ENCODE measurements at regions not wholly inside any gene's neighbourhood (a gene's known extent, or its start where the extent isn't known, plus 50 kb on each side); places are given as distances from the start of the nearest gene placed in this dataset.
"Not testable (repeated sequence)": the region's sequence is repeated elsewhere in the genome, so short reads cannot be mapped to it uniquely, and the experiment has no call there.

- not testable (repeated sequence) for DNase-seq
Measured at GRCh38 chr4:17231880-17232475, 279.9 kb downstream of the QDPR start.

- DNase-seq = no peak
Measured at GRCh38 chr4:17230727-17231126, 281.2 kb downstream of the QDPR start.

GRCh38 chr4:17220816-17221215, 291.1 kb downstream of the QDPR start:
- no peak for DNase-seq

GRCh38 chr4:17218786-17219185, 293.1 kb downstream of the QDPR start:
- no peak for DNase-seq

GRCh38 chr4:17206829-17207801, 304.8 kb downstream of the QDPR start:
- no peak for DNase-seq

- DNase-seq = no peak
Measured at GRCh38 chr4:17204908-17205307, 306.5 kb upstream of the LDB2 start.

GRCh38 chr4:17203797-17204196, 305.4 kb upstream of the LDB2 start:
- DNase-seq = no peak

- DNase-seq = no peak
Measured at GRCh38 chr4:17197070-17197469, 298.6 kb upstream of the LDB2 start.

GRCh38 chr4:17195461-17196275, 297.2 kb upstream of the LDB2 start:
- no peak for DNase-seq

GRCh38 chr4:17194586-17194985, 296.1 kb upstream of the LDB2 start:
- DNase-seq = no peak

- no peak for DNase-seq
Measured at GRCh38 chr4:17189759-17190158, 291.3 kb upstream of the LDB2 start.

- no peak for DNase-seq
Measured at GRCh38 chr4:17189401-17189720, 290.9 kb upstream of the LDB2 start.

GRCh38 chr4:17188547-17189400, 290.3 kb upstream of the LDB2 start:
- DNase-seq = no peak

GRCh38 chr4:17188125-17188524, 289.7 kb upstream of the LDB2 start:
- no peak for DNase-seq

GRCh38 chr4:17187003-17187402, 288.6 kb upstream of the LDB2 start:
- no peak for DNase-seq

GRCh38 chr4:17182888-17183287, 284.4 kb upstream of the LDB2 start:
- DNase-seq = no peak

GRCh38 chr4:17174751-17175150, 276.3 kb upstream of the LDB2 start:
- DNase-seq = no peak

- peak; percentile 1 for DNase-seq
Measured at GRCh38 chr4:17173300-17173699, 274.9 kb upstream of the LDB2 start.

GRCh38 chr4:17170131-17170530, 271.7 kb upstream of the LDB2 start:
- no peak for DNase-seq

GRCh38 chr4:17169699-17170098, 271.3 kb upstream of the LDB2 start:
- no peak for DNase-seq

- DNase-seq = no peak
Measured at GRCh38 chr4:17168571-17168970, 270.1 kb upstream of the LDB2 start.

- DNase-seq = no peak
Measured at GRCh38 chr4:17166954-17167353, 268.5 kb upstream of the LDB2 start.

- no peak for DNase-seq
Measured at GRCh38 chr4:17165286-17165685, 266.8 kb upstream of the LDB2 start.
